OCI-M2 (cell line): ENCODE measurements at regions not wholly inside any gene's neighbourhood (a gene's known extent, or its start where the extent isn't known, plus 50 kb on each side); places are given as distances from the start of the nearest gene placed in this dataset.

Experiments used
- DNase-seq: peaks from one replicate; lab custom pipeline; 2025; ENCODE audit not compliant: unreplicated experiment; lab: John Stamatoyannopoulos, UW

DNA sequence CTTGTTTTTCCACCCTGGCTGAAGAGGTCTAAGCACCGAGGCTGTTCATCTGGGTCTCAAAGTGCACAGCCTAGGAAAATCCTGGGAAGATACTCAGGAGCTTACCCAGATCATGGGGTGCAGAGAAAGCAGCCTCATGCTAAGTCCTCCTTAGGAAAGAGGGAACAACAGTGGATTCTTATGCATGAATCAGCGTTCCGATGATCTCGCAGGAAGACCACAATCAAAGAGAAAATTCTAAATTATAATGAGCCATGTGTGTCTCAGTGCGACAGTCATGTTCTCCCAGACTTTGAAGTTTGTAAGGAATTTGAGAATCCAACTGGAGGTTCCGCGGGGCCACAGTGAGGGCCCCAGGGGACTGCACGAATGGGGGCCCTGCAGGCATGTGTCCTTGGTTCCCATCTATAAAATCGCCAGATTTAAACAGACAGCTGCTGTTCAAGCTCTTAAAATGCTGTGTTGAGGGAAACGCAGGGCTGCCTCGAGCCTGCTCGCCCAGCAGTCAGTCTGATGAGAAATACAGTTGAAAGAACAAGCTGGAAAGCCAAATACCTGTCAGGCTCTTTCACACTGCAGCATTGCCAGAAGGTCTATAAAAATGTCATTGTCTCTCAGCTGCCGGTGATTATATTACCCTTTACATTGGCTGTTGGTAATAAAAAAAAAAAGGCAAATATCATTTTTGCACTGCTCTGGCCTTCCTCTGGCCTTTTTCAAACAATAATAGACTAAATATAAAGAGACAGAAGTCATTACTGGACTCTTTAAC, 152.1 kb downstream of the PMP22 start:
- no peak for DNase-seq

- no peak for DNase-seq
Measured at GRCh38 chr17:15109608-15110007, 155.5 kb downstream of the PMP22 start.

DNA sequence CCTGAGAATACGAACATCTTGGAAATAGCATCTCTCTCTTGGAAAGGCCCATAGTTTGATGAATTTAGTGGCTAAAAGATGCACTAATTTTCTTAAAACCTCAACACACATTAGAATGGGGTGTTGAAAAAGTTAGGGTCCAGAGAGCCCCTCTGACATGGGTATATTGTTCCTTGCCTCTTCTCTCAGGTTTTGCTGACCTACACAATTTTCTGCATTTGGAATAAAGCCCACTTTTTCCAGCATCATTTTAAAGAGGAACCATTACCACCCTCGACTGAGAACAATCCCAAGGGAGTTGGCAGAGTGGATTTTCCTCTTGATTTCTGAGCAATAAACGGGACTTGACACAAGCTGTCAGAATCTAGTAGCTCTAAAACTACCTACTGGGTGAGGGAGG, 156.1 kb downstream of the PMP22 start:
- no peak for DNase-seq

DNA sequence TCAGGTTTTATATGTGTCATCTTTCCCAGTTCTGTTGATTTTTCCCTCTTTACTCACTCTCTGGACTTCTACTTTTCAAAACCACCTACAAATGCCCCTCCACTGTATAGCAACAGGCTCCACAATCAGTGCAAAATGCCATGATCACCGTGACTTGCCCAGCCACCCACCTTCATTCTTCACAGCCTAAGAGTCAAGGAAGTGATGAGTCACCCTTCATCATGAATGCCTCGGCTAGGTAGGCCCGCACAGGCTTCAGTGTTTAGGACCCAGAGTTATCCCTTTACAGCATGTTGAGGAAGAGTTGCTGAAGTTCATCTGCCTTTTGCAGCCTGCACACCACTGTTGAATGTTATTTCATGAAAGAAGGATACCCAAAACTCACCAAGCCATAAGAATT, 158.6 kb downstream of the PMP22 start:
- DNase-seq = no peak

DNA sequence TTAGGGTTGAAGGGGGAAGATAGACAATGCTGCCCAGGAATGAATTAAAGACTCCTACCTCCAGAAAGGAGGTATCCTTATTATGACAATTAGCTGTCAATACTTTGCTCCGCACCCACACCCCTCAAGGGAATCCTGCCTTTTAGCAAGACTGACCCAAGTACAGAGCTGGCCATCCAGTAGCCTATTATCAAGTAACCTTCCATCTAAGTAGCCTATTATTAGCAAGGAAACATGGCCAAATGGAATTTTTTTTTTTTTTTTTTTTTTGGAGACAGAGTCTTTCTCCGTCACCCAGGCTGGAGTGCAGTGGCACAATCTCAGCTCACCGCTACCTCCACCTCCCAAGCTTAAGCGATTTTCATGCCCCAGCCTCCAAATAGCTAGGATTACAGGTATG, 161.3 kb downstream of the PMP22 start:
- DNase-seq = no peak

DNA sequence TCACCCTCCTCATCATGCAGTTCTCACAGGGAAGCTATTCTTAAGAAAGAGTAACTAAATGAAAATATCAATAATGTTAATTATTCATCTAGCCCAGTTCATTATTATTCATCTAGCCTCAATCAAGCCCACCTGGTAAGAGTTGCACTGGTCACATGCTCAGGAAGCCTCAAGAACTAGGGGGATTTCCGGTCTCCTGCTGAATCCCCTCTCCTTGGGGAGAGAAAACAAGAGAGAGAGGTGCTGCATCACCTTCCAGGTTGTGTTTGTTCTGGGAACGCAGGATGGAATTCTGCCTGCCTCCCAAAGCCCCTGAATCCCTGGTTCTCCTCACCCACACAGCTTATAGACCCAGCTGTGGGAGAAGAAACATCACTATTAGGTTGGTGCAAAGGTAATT, 164.0 kb downstream of the PMP22 start:
- DNase-seq = no peak

DNA sequence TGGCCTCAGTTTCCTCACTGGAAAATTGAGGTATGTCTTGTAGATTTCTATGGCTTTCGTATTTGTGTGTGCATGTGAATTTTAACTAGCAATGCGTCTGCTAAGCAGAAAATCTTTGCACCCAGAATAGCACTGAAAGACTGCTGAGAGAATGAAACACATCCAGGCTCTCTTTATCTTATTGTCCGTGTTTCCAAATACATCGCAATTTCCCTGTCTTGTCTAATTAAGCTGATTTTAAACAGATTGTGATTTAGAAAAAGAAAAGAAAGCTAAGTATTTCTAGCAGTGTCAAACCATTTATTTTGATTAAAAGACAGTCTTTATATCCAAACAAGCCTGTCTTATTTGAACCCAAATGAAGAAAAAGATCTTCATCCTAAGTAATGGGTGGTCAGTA, 168.6 kb downstream of the PMP22 start:
- DNase-seq = no peak

GRCh38 chr17:15095935-15096334, 169.2 kb downstream of the PMP22 start:
- no peak for DNase-seq

GRCh38 chr17:15092762-15093161, 172.4 kb downstream of the PMP22 start:
- no peak for DNase-seq

DNA sequence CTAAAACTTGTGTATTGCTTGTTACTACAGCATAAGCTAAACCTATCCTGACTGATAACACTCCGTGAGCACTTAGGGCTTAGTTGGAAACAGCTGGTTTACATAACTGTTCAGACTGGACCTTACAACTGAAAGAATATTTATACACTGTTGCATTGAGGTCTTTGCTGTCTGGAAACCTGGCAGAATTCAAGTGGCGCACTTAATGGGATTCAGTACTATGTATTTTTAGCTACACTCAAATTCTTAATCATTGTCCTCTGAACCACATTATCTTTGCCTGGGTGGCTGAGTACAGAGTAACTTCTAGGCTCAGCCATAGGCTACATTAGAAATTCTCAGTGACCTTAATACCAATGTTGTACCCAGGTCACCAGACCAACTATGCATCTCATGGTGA, 172.9 kb downstream of the PMP22 start:
- DNase-seq = no peak

GRCh38 chr17:15091825-15092224, 173.3 kb downstream of the PMP22 start:
- no peak for DNase-seq

DNA sequence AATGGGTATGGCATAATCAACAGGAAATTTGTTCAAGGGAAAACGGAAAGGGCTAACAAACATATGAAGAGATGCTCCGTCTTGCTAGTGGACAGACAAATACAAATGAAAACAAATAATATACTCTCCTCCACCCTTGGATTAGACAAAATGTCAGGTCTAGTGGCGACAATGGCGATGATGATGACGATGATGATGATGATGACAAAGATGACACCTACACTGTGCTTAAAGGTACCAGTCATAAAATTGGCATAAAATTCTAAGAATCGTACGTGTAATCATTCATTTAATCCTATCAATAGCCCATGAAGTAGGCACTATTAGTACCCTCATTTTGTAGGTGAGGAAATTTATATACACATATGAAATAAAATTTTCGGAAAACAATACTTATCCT, 174.6 kb downstream of the PMP22 start:
- no peak for DNase-seq

- no peak for DNase-seq
Measured at GRCh38 chr17:15087946-15088345, 177.2 kb downstream of the PMP22 start.

GRCh38 chr17:15086776-15087295, 178.3 kb downstream of the PMP22 start:
- no peak for DNase-seq

GRCh38 chr17:15085890-15086677, 179.0 kb downstream of the PMP22 start:
- DNase-seq = no peak

- DNase-seq = no peak
Measured at GRCh38 chr17:15083225-15083624, 181.9 kb downstream of the PMP22 start.

DNA sequence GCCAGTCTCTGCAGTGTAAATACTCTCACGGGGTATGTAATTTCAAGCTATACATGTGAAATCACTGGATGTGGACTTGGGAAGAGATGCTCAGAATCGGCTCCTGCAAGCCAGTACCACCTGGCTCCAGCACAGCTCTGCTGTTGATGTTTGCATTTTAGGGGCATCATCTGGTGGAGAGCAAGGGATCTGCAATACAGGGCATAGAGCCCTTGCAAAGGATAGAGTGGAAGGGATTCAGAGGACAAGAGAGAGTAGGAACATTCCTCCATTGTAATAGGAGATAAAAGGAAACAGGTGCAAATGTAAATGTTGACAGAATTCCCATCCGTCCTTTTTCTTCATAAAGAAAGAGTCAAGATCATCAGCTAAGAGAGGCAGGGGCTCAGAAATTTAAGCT, 184.1 kb downstream of the PMP22 start:
- no peak for DNase-seq

- DNase-seq = no peak
Measured at GRCh38 chr17:15078570-15078969, 186.6 kb downstream of the PMP22 start.

DNA sequence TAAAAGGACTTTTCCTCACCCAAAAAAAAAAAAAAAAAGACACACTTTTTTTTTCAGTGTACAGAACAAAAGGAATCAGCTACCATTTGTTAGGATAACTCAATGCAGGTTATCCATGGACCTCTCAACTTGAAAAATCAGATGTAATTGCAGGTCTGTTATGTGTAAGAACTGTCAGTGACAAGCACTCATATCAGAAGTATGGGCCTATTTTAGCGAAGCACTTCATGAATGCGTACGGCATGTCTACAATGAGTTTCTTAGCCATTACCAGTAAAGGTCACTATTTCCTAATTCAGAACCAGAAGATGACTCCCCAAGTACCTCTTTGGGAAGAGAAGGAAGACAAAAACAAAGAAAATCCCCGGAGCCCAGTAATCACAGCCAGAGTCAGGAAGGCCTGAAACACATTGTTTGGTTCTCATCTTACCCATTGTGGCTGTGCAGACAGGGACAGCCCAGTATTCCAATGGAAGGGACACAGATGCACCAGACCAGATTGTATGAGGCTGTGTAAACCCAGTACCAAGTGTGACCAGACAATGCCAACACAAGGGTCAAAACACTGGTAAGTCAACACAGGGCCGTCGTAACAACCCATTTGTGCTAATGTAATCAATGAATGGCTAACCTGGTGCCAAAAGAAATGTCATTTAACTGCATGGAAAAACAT, 188.0 kb downstream of the PMP22 start:
- no peak for DNase-seq

- DNase-seq = no peak
Measured at GRCh38 chr17:15051933-15052332, 213.2 kb downstream of the PMP22 start.

DNA sequence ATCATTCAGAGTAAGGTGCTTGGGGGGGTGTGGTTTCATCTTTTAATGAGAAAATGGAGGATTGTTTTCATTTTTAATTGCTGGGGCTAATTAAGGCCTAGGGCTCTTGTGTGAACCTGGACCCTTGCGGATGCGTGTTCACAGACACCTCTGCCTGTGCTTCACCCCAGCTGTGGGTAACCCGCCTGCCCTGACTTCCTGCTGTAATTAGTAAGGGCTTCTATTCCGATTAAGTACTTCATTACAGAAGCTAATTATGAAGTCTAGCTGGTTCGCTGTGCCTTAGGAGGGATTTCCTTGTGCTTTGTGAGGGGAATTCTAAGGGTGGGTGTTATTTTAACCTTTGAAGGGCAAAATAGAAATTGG, 215.3 kb downstream of the PMP22 start:
- DNase-seq = no peak
